K562 (cell line): ENCODE measurements at regions not wholly inside any gene's neighbourhood (a gene's known extent, or its start where the extent isn't known, plus 50 kb on each side); places are given as distances from the start of the nearest gene placed in this dataset.

Source experiments
- ATAC-seq: fragments of 200-7000 bp; cut with Tn5 transposase; 3 replicates; pipeline ENCODE4 v1.9.1; 2020; ENCODE audit warnings: moderate library complexity
- BruUV-seq: library from RNA; stranded (reverse); fragments of 400-500 nt; replicated peaks from 2 replicates; lab custom pipeline; 2021; lab: Mats Ljungman, UMichigan
- CTCF ChIA-PET: fragments of 300-600 bp; formaldehyde crosslinking; extraction: SDS; loops from one replicate; lab custom pipeline; 2021; ENCODE audit warnings: low intra/inter-chr PET ratio; lab: Yijun Ruan, JAX
- POLR2A ChIA-PET: fragments of 300-600, 350-650 bp; sonication (Branson Sonifier 250); formaldehyde crosslinking; extraction: SDS; loops from one replicate; lab custom pipeline; 2021; ENCODE audit warnings: antibody characterized with exemption, inconsistent platforms; lab: Yijun Ruan, JAX
- DNase-seq, 4 experiments: peaks; one replicate each; pipeline versions ENCODE4 v3.0.0 to v3.0.0-alpha.2; 2011 to 2018; ENCODE audit warnings: low spot score in 3 of 4, mixed read lengths in 3 of 4; ENCODE audit errors: extremely low read depth in 1 of 4
- FAIRE-seq: peaks from 2 replicates; lab custom pipeline; 2011; peaks lifted over from hg19 to GRCh38; lab: Jason Lieb, UNC
- H2AFZ ChIP-seq: 2 replicates; pipeline ENCODE4 v1.6.0; 2011; ENCODE audit warnings: low read depth, low read length, control low read depth, inconsistent platforms
- H3K27ac ChIP-seq: fragments of 200-600 bp; 3 replicates; pipeline ENCODE4 v1.8.0; 2011; ENCODE audit warnings: low read depth, mild to moderate bottlenecking, control low read depth, inconsistent platforms, low read length, moderate library complexity, mixed read lengths; ENCODE audit errors: extremely low read depth
- H3K27me3 ChIP-seq, 2 experiments: fragments of 300-600 bp in 1 of 2; 2 replicates in 1 of 2; 3 replicates in 1 of 2; pipeline versions ENCODE4 v1.6.0 to v1.8.0; 2011; ENCODE audit warnings: inconsistent platforms in 2 of 2, low read length in 2 of 2, mild to moderate bottlenecking in 1 of 2, mixed read lengths in 1 of 2, moderate library complexity in 1 of 2; ENCODE audit not compliant: control insufficient read depth in 2 of 2, insufficient read depth in 2 of 2
- H3K36me3 ChIP-seq: fragments of 300-600 bp; 3 replicates; pipeline ENCODE4 v1.8.0; 2011; ENCODE audit warnings: mild to moderate bottlenecking, low read length, inconsistent platforms; ENCODE audit not compliant: control insufficient read depth, insufficient read depth
- H3K4me1 ChIP-seq, 2 experiments: fragments of 200-600 bp in 1 of 2; replicated peaks in 1 of 2; 2 replicates in 1 of 2; 3 replicates in 1 of 2; pipeline versions ENCODE4 v1.5.1 to v1.8.0; 2011; ENCODE audit warnings: inconsistent platforms in 2 of 2, low read length in 2 of 2, mild to moderate bottlenecking in 1 of 2, mixed read lengths in 1 of 2, moderate library complexity in 1 of 2; ENCODE audit not compliant: control insufficient read depth in 2 of 2, insufficient read depth in 2 of 2
- H3K4me2 ChIP-seq: 2 replicates; pipeline ENCODE4 v1.6.1; 2011; ENCODE audit warnings: low read length, control low read depth, inconsistent platforms, mixed read lengths; ENCODE audit not compliant: insufficient read depth
- H3K4me3 ChIP-seq: fragments of 200-600 bp; sonication (generic), shearing (Covaris generic); 2 replicates; pipeline ENCODE4 v1.5.1; 2016; ENCODE audit warnings: control low read depth, inconsistent platforms
- H3K79me2 ChIP-seq: fragments of 200-600 bp; 3 replicates; pipeline ENCODE4 v1.8.0; 2011; ENCODE audit warnings: low read length, inconsistent platforms; ENCODE audit not compliant: control insufficient read depth, insufficient read depth
- H3K9ac ChIP-seq, 2 experiments: 2 replicates each; pipeline versions ENCODE4 v1.6.0 to v1.6.1; 2011; ENCODE audit warnings: low read depth in 2 of 2, low read length in 2 of 2, control low read depth in 1 of 2, inconsistent platforms in 1 of 2, mild to moderate bottlenecking in 1 of 2, mixed read lengths in 1 of 2; ENCODE audit not compliant: insufficient read depth in 1 of 2
- H3K9me1 ChIP-seq: one replicate; pipeline ENCODE4 v1.6.0; 2011; ENCODE audit warnings: inconsistent platforms, mild to moderate bottlenecking, low read length, moderate library complexity; ENCODE audit not compliant: control insufficient read depth, insufficient read depth
- H3K9me3 ChIP-seq: replicated peaks from 2 replicates; pipeline ENCODE4 v1.5.1; 2011; ENCODE audit warnings: low read depth, low read length, inconsistent platforms; ENCODE audit not compliant: control insufficient read depth, insufficient read depth
- H4K20me1 ChIP-seq: replicated peaks from 2 replicates; pipeline ENCODE4 v1.6.1; 2011; ENCODE audit warnings: low read length, inconsistent platforms, mixed read lengths; ENCODE audit not compliant: control insufficient read depth, insufficient read depth
- HCFC1 ChIP-seq: IDR thresholded peaks from 2 replicates; pipeline ENCODE4 v1.6.1; 2012; ENCODE audit warnings: low read depth, low read length, improper control_type of control experiment
- MAFG ChIP-seq: fragments of 450-650 bp; conservative IDR thresholded peaks from 2 replicates; pipeline ENCODE4 v1.6.1; 2016; ENCODE audit warnings: missing genetic modification characterization, missing compliant biosample characterization
- THRAP3 ChIP-seq: fragments of 450-650 bp; IDR thresholded peaks from 2 replicates; pipeline ENCODE4 v1.6.1; 2016; ENCODE audit warnings: mild to moderate bottlenecking, inconsistent platforms, borderline replicate concordance
- ZNF3 ChIP-seq: fragments of 250-450 bp; sonication (Bioruptor Pico); IDR thresholded peaks from 2 replicates; pipeline ENCODE4 v1.5.0; 2021; ENCODE audit warnings: mild to moderate bottlenecking, moderate library complexity
- ZNF316 ChIP-seq: fragments of 450-650 bp; IDR thresholded peaks from 2 replicates; pipeline ENCODE4 v1.6.1; 2016
- WGBS: fragments of 100-300 bp; shearing (Covaris generic); methylation state at CpG from one replicate; pipeline ENCODE4 v1.1.6; 2016; ENCODE audit warnings: low coverage, mixed read lengths; ENCODE audit not compliant: insufficient coverage; ENCODE audit errors: missing lambda C conversion rate; 5-methylcytosine and 5-hydroxymethylcytosine counted together
- in situ Hi-C: fragments of 300-500 bp; cut with MboI; formaldehyde crosslinking; loops from 4 replicates; pipeline ENCODE4 v1.15.0; 2018; ENCODE audit warnings: inconsistent platforms, mixed read lengths
- intact Hi-C: fragments of 100-400 bp; cut with micrococcal nuclease; formaldehyde crosslinking; loops from 2 replicates; pipeline ENCODE4 v1.14.2; 2022

DNA sequence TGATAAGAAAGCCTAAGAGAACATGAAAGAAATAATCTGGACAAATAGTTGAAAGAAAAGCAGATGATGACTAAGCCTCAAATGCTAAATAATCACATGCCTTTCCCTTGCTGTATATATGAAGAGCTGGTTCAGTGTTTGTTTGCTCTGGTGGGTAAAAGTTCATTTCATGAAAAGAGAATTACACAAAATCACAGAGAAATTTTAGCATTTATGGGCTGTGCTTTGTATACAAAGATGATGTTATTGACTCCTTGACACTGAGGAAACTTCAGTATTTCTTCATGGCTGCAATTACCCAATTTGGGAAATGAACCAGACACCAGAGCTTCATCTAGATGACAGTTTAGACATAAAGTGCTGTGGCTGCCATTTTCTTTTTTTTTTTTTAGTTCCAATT, 527.2 kb downstream of the NR2F1-AS1 start (continued):
- no peak for TF ChIP-seq ZNF3
- no peak for TF ChIP-seq THRAP3

- Histone ChIP-seq H3K9ac (no peak overlapping the region), H3K4me3 (no peak overlapping the region), H2AFZ (no peak overlapping the region), H3K27ac (no peak overlapping the region), H3K4me2 (no peak overlapping the region), H4K20me1 (no peaks in the 10 kb centered on the region), H3K36me3 (no peaks in the 10 kb centered on the region), H3K79me2 (no peaks in the 10 kb centered on the region), H3K27me3 (no peaks in the 10 kb centered on the region), H3K9me3 (no peaks in the 10 kb centered on the region), H3K9me1 (no peaks in the 10 kb centered on the region), H3K4me1 (no peaks in the 10 kb centered on the region)
- no peak for DNase-seq
- no peak for TF ChIP-seq HCFC1
- peak; percentile 52; the same call in 1 of the 2 replicates for TF ChIP-seq ZNF316
- TF ChIP-seq MAFG (tag): 0 out of 2 replicates have a peak, but pooled peaks have one; percentile 9
- FAIRE-seq: no peak
- no TSS peak for BruUV-seq
- CTCF ChIA-PET: no interaction called here
- intact Hi-C loops (no loop called here), in situ Hi-C loops (no loop called here)
- 0% methylated on average over 2 of the region's 2 CpGs for WGBS
- POLR2A ChIA-PET: no interaction called here
- no peak for ATAC-seq
Measured at GRCh38 chr5:93048858-93049257, 532.2 kb downstream of the NR2F1-AS1 start.
